ENCODE measurements at regions not wholly inside any gene's neighbourhood (a gene's known extent, or its start where the extent isn't known, plus 50 kb on each side); places are given as distances from the start of the nearest gene placed in this dataset.

DNA sequence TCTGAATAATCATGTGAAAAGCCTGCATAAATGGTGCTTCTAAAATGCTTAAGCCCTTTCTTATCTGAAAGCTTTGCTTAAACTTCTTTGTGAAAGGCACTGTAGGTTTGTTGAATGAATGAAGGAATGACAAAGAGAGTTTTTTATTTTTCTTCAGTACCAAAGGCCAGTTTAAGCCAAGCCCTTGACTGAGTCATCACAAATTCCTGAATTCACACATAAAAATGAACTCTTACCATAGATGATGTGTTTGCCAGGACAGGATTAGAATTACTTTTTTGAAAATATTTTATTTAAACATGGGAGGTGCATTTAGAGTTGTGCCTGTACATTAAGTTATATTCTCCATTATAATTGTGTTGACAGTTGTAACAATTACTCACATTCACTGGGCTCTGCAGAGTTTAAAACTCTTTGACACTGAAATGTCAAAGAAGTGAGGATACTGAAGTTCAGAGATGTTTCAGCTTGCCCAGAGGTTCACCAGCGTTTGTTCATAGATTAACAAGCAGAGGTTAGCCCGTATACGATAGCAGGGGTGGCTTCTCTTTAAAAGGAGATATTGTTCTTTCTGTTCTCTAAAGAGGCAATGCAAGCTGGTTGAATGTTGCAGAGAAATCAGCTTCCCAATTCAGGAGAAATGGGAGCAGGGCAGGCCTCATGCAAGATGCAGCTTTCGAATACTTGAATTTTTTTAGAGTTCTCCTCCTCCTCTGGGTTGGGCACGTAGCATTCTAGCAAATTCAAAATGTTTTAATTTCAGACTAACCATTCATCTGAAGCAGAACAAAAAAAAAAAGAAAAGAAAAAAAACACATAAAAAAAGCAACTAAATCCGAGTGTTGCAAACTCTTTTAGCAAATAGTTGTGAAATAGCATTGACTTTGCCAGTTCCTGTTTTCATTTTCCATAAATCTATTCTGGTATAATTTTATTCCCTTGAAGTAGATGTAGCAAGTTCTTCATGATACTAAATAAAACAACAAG, 358.7 kb upstream of the KLF4 start:
- no peaks in the 10 kb centered on the region for H4K20me1 ChIP-seq (replicated peaks; ENCODE audit: insufficient read depth)
- 0 out of 2 replicates have a peak, but pooled peaks cover 4% of the 10 kb centered on the region for H3K4me1 ChIP-seq (ENCODE audit: insufficient read depth)
- ATAC-seq (no peak), DNase-seq (ENCODE audit: low spot score) (no peak)
- no peak overlapping the region for H3K27ac Mint-ChIP-seq
- no peak overlapping the region for H3K4me3 Mint-ChIP-seq
- H3K4me2 ChIP-seq, result no peak overlapping the region
- no peaks in the 10 kb centered on the region for H3K27me3 ChIP-seq (ENCODE audit: insufficient read depth)
- H3K27me3 Mint-ChIP-seq (ENCODE audit: insufficient read depth, low read depth, poor library complexity), result no peaks in the 10 kb centered on the region
- no peak overlapping the region for H3K27ac ChIP-seq (ENCODE audit: low read depth)
- no peak overlapping the region for H2AFZ ChIP-seq
- no peaks in the 10 kb centered on the region for H3K79me2 ChIP-seq (replicated peaks; ENCODE audit: insufficient read depth)
- TF ChIP-seq ETS1 (IDR thresholded peaks at IDR 0.05) (no peak), POLR2AphosphoS5 (IDR thresholded peaks at IDR 0.05; ENCODE audit: low read depth) (no peak), CREB1 (CRISPR knock-in tag; IDR thresholded peaks at IDR 0.05; ENCODE audit: low read depth) (no peak), ZNF462 (CRISPR knock-in tag; IDR thresholded peaks at IDR 0.05) (no peak), STAT1 (IDR thresholded peaks at IDR 0.05; ENCODE audit: unreplicated experiment) (no peak), ZNF114 (CRISPR knock-in tag; IDR thresholded peaks at IDR 0.05) (no peak), NANOG (IDR thresholded peaks at IDR 0.05; ENCODE audit: borderline replicate concordance) (no peak)
- TF ChIP-seq, protein P1, sequence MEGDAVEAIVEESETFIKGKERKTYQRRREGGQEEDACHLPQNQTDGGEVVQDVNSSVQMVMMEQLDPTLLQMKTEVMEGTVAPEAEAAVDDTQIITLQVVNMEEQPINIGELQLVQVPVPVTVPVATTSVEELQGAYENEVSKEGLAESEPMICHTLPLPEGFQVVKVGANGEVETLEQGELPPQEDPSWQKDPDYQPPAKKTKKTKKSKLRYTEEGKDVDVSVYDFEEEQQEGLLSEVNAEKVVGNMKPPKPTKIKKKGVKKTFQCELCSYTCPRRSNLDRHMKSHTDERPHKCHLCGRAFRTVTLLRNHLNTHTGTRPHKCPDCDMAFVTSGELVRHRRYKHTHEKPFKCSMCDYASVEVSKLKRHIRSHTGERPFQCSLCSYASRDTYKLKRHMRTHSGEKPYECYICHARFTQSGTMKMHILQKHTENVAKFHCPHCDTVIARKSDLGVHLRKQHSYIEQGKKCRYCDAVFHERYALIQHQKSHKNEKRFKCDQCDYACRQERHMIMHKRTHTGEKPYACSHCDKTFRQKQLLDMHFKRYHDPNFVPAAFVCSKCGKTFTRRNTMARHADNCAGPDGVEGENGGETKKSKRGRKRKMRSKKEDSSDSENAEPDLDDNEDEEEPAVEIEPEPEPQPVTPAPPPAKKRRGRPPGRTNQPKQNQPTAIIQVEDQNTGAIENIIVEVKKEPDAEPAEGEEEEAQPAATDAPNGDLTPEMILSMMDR (conservative IDR thresholded peaks at IDR 0.05; ENCODE audit: low read depth in 2 of 2), result no peak
- H3K4me3 ChIP-seq, result no peak overlapping the region
- no peaks in the 10 kb centered on the region for H3F3A ChIP-seq (replicated peaks; ENCODE audit: low read depth)
- H3K9me3 Mint-ChIP-seq, result peaks cover 1% of the 10 kb centered on the region; the same call in 1 of the 3 replicates
- H3K36me3 ChIP-seq (ENCODE audit: insufficient read depth), result no peaks in the 10 kb centered on the region
- H3K9me2 ChIP-seq (ENCODE audit: insufficient read depth), result peaks cover 6% of the 10 kb centered on the region; the same call in 1 of the 2 replicates
- no peaks in the 10 kb centered on the region for H3K36me3 Mint-ChIP-seq (ENCODE audit: low read depth)
- peaks cover 8% of the 10 kb centered on the region; the same call in 1 of the 3 replicates for H3K4me1 Mint-ChIP-seq

All from GM23338 (cell line).